ENCODE measurements at regions not wholly inside any gene's neighbourhood (a gene's known extent, or its start where the extent isn't known, plus 50 kb on each side); places are given as distances from the start of the nearest gene placed in this dataset.

DNA sequence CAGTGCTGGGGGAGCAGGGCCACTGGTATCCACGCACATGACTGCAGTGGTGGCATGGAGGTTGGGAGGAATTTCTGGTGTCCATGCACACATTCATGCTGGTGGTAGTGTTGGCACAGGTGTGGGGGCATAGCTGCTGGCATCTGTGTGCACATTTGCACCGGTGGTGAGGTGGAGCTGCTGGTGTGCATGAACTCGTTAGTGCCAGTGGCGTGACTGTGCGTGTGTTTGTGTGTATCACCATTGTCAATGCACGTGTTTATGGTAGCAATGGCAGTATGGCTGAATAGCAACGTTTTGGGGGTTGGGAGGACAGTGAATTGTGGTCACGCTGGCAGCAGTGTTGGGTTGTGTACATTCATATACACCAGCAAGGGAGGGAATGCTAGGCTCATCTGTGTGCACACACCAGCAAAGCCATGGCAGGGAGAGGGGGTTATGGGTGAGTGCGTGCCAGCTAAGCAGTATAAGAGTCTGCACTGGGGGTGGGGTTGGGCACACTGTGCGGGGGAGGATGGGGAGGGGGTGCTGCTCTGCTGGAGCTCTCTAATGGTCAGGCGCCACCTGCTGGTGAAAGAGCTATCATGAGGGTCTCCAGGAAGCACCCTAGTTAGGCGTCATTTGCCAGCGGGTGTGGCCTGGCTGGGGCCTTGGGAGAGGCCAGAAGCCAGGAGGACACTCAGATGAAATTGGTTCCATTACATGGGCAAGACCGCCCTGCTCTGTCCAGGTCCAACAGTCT lies 626.1 kb upstream of the ID4 start:
- H3K4me2 ChIP-seq (ENCODE audit: low read length) = no peak overlapping the region
- CTCF ChIA-PET = interaction anchor here (0.6 kb wide), 1 partner anchor 1189 kb away, joined by 4 read pairs; no protein-coding TSS in a partner anchor
- peaks cover 5% of the 10 kb centered on the region for H3F3A ChIP-seq (ENCODE audit: low read length, unreplicated experiment)
- H3K9me3 ChIP-seq (ENCODE audit: low read length) = no peaks in the 10 kb centered on the region; the same call in 1 of the 2 replicates
- no peak overlapping the region for H3K27ac ChIP-seq (ENCODE audit: low read length)
- TF ChIP-seq EZH2phosphoT487 (IDR thresholded peaks at IDR 0.05; ENCODE audit: borderline replicate concordance, low read length) (no peak), EZH2 (IDR thresholded peaks at IDR 0.05; ENCODE audit: low read length, unreplicated experiment) (no peak)
- TF ChIP-seq, protein P1, sequence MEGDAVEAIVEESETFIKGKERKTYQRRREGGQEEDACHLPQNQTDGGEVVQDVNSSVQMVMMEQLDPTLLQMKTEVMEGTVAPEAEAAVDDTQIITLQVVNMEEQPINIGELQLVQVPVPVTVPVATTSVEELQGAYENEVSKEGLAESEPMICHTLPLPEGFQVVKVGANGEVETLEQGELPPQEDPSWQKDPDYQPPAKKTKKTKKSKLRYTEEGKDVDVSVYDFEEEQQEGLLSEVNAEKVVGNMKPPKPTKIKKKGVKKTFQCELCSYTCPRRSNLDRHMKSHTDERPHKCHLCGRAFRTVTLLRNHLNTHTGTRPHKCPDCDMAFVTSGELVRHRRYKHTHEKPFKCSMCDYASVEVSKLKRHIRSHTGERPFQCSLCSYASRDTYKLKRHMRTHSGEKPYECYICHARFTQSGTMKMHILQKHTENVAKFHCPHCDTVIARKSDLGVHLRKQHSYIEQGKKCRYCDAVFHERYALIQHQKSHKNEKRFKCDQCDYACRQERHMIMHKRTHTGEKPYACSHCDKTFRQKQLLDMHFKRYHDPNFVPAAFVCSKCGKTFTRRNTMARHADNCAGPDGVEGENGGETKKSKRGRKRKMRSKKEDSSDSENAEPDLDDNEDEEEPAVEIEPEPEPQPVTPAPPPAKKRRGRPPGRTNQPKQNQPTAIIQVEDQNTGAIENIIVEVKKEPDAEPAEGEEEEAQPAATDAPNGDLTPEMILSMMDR (conservative IDR thresholded peaks at IDR 0.05; ENCODE audit: low read depth, low read length) = peak; percentile 46
- intact Hi-C loops (cut with micrococcal nuclease) = no loop called here
- peak; percentile 5 for DNase-seq
- no peaks in the 10 kb centered on the region for H3K9me2 ChIP-seq (replicated peaks; ENCODE audit: low read length)
- peaks cover 14% of the 10 kb centered on the region for H3K4me1 ChIP-seq (ENCODE audit: insufficient read depth, low read length)
- no peaks in the 10 kb centered on the region for H4K20me1 ChIP-seq (ENCODE audit: low read length)
- H3K4me3 ChIP-seq (ENCODE audit: low read length) = no peak overlapping the region
- H3K36me3 ChIP-seq (ENCODE audit: low read depth, low read length) = no peaks in the 10 kb centered on the region
- no peak overlapping the region for H2AFZ ChIP-seq (ENCODE audit: low read length)
- no TSS peak for BruUV-seq (replicated peaks)
- no peak overlapping the region for H3K9ac ChIP-seq (ENCODE audit: low read length)
- ATAC-seq = no peak
- no peaks in the 10 kb centered on the region for H3K79me2 ChIP-seq (ENCODE audit: low read length)
- POLR2A ChIA-PET (ENCODE audit: unreplicated experiment) = no interaction called here
- H3K27me3 ChIP-seq (ENCODE audit: low read length) = no peaks in the 10 kb centered on the region

DNA sequence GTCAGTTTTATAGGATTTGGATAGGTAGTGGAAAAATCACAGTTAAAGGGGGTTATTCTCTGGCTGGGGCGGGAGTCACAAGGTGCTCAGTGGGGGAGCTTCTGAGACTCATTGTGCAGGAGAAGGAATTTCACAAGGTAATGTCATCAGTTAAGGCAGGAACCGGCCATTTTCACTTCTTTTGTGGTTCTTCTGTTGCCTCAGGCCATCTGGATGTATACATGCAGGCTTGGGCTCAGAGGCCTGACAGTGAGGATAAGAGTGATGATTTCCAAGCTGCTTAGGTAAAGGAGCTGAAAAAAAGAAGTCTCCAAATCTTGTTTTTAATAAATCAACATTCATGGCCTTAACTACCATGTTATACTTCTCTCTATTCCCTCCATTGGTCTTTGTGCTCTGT lies 622.9 kb upstream of the ID4 start:
- Histone ChIP-seq H3K79me2 (ENCODE audit: low read length) (no peaks in the 10 kb centered on the region), H3K36me3 (ENCODE audit: low read depth, low read length) (no peaks in the 10 kb centered on the region), H3K27me3 (ENCODE audit: low read length) (no peaks in the 10 kb centered on the region), H3K4me3 (ENCODE audit: low read length) (no peak overlapping the region), H3K27ac (ENCODE audit: low read length) (no peak overlapping the region), H3K9me3 (ENCODE audit: low read length) (no peaks in the 10 kb centered on the region), H3K4me2 (ENCODE audit: low read length) (no peak overlapping the region), H4K20me1 (ENCODE audit: low read length) (no peaks in the 10 kb centered on the region), H3K4me1 (ENCODE audit: insufficient read depth, low read length) (peaks cover 9% of the 10 kb centered on the region), H3K9ac (ENCODE audit: low read length) (no peak overlapping the region), H3K9me2 (replicated peaks; ENCODE audit: low read length) (no peaks in the 10 kb centered on the region), H3F3A (ENCODE audit: low read length, unreplicated experiment) (peaks cover 4% of the 10 kb centered on the region), H2AFZ (ENCODE audit: low read length) (no peak overlapping the region)
- DNase-seq (no peak), ATAC-seq (no peak)
- TF ChIP-seq EZH2phosphoT487 (IDR thresholded peaks at IDR 0.05; ENCODE audit: borderline replicate concordance, low read length) = no peak
- TF ChIP-seq, protein P1 (conservative IDR thresholded peaks at IDR 0.05; ENCODE audit: low read depth, low read length) = no peak
- no peak for TF ChIP-seq EZH2 (IDR thresholded peaks at IDR 0.05; ENCODE audit: low read length, unreplicated experiment)
- POLR2A ChIA-PET (ENCODE audit: unreplicated experiment) = no interaction called here
- intact Hi-C loops (cut with micrococcal nuclease) = no loop called here
- BruUV-seq (replicated peaks) = no TSS peak
- CTCF ChIA-PET = no interaction called here

DNA sequence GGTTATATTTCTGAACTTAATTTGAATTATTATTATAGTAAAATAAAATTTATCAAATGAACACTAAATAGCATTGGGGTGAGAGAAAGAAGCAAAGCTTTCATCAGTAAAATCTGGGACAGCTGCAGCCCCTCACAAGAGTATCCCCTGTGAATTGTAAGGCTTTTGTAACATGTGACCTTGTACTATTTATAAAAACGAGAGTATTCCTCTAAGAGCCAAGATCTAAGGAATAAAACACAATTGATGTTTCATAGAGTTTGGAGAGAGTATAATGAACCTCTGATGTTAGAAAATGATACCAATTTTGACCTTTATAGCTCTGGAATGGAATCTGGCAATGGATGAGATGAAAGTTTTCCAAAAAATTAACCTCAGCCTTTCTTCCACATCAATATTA lies 617.2 kb upstream of the ID4 start:
- no peaks in the 10 kb centered on the region for H3K79me2 ChIP-seq (ENCODE audit: low read length)
- no peaks in the 10 kb centered on the region for H3F3A ChIP-seq (ENCODE audit: low read length, unreplicated experiment)
- no TSS peak for BruUV-seq (replicated peaks)
- no peak overlapping the region for H3K27ac ChIP-seq (ENCODE audit: low read length)
- no peaks in the 10 kb centered on the region for H3K9me2 ChIP-seq (replicated peaks; ENCODE audit: low read length)
- intact Hi-C loops (cut with micrococcal nuclease) = no loop called here
- no peak overlapping the region for H3K9ac ChIP-seq (ENCODE audit: low read length)
- no peaks in the 10 kb centered on the region for H3K36me3 ChIP-seq (ENCODE audit: low read depth, low read length)
- no peak overlapping the region for H3K4me2 ChIP-seq (ENCODE audit: low read length)
- ATAC-seq (no peak), DNase-seq (no peak)
- ChIA-PET POLR2A (ENCODE audit: unreplicated experiment) (no interaction called here), CTCF (no interaction called here)
- H3K4me1 ChIP-seq (ENCODE audit: insufficient read depth, low read length) = no peaks in the 10 kb centered on the region
- TF ChIP-seq EZH2phosphoT487 (IDR thresholded peaks at IDR 0.05; ENCODE audit: borderline replicate concordance, low read length) (no peak), EZH2 (IDR thresholded peaks at IDR 0.05; ENCODE audit: low read length, unreplicated experiment) (no peak)
- TF ChIP-seq, protein P1 (conservative IDR thresholded peaks at IDR 0.05; ENCODE audit: low read depth, low read length) = no peak
- H3K27me3 ChIP-seq (ENCODE audit: low read length) = no peaks in the 10 kb centered on the region
- H3K9me3 ChIP-seq (ENCODE audit: low read length) = no peaks in the 10 kb centered on the region
- H4K20me1 ChIP-seq (ENCODE audit: low read length) = no peaks in the 10 kb centered on the region
- H3K4me3 ChIP-seq (ENCODE audit: low read length) = no peak overlapping the region
- no peak overlapping the region for H2AFZ ChIP-seq (ENCODE audit: low read length)

Data from PC-3 (cell line).